ENCODE measurements at regions not wholly inside any gene's neighbourhood (a gene's known extent, or its start where the extent isn't known, plus 50 kb on each side); places are given as distances from the start of the nearest gene placed in this dataset.

- TF ChIP-seq CTCF (IDR thresholded peaks at IDR 0.05; ENCODE audit: insufficient read depth, low read depth, low read length) (no peak), EZH2 (IDR thresholded peaks at IDR 0.05; ENCODE audit: insufficient read depth, low read length) (no peak)
Measured at GRCh38 chr1:90457985-90458384, 259.1 kb downstream of the BARHL2 start.

GRCh38 chr1:90452491-90452890, 264.6 kb downstream of the BARHL2 start:
- Histone ChIP-seq H2AFZ (ENCODE audit: low read depth, low read length) (no peak overlapping the region), H3K36me3 (ENCODE audit: insufficient read depth, low read length) (no peaks in the 10 kb centered on the region), H3K9me3 (ENCODE audit: insufficient read depth, low read depth, low read length) (no peaks in the 10 kb centered on the region), H3K27ac (ENCODE audit: low read depth, low read length) (no peak overlapping the region), H3K4me1 (ENCODE audit: insufficient read depth, low read length) (no peaks in the 10 kb centered on the region), H3K27me3 (ENCODE audit: insufficient read depth, low read length) (no peaks in the 10 kb centered on the region), H3K4me2 (ENCODE audit: low read length) (no peak overlapping the region), H3K79me2 (ENCODE audit: insufficient read depth, low read length) (no peaks in the 10 kb centered on the region), H4K20me1 (ENCODE audit: insufficient read depth, low read length) (no peaks in the 10 kb centered on the region), H3K9ac (ENCODE audit: low read length) (no peak overlapping the region), H3K4me3 (ENCODE audit: insufficient read depth, low read depth, low read length) (no peak overlapping the region)
- TF ChIP-seq CTCF (IDR thresholded peaks at IDR 0.05; ENCODE audit: insufficient read depth, low read depth, low read length) (no peak), EZH2 (IDR thresholded peaks at IDR 0.05; ENCODE audit: insufficient read depth, low read length) (no peak)
- no peaks in the 10 kb centered on the region for H3K4me1 Mint-ChIP-seq (ENCODE audit: low read depth, unreplicated experiment)
- no peaks in the 10 kb centered on the region for H3K9me3 Mint-ChIP-seq (ENCODE audit: unreplicated experiment)
- DNase-seq (ENCODE audit: low read depth), result no peak
- H3K4me3 Mint-ChIP-seq (ENCODE audit: unreplicated experiment), result no peak overlapping the region
- H3K36me3 Mint-ChIP-seq (ENCODE audit: low read depth, unreplicated experiment), result no peaks in the 10 kb centered on the region
- H3K27ac Mint-ChIP-seq (ENCODE audit: unreplicated experiment), result no peak overlapping the region
- no peak for FAIRE-seq
- H3K27me3 Mint-ChIP-seq (ENCODE audit: low read depth, unreplicated experiment), result no peaks in the 10 kb centered on the region

More at GRCh38 chr1:90457985-90458384, 259.1 kb downstream of the BARHL2 start:
- Histone ChIP-seq H3K4me2 (ENCODE audit: low read length) (no peak overlapping the region), H2AFZ (ENCODE audit: low read depth, low read length) (no peak overlapping the region), H3K27ac (ENCODE audit: low read depth, low read length) (no peak overlapping the region), H3K36me3 (ENCODE audit: insufficient read depth, low read length) (no peaks in the 10 kb centered on the region), H3K4me1 (ENCODE audit: insufficient read depth, low read length) (no peaks in the 10 kb centered on the region), H3K9ac (ENCODE audit: low read length) (no peak overlapping the region), H3K27me3 (ENCODE audit: insufficient read depth, low read length) (no peaks in the 10 kb centered on the region), H4K20me1 (ENCODE audit: insufficient read depth, low read length) (no peaks in the 10 kb centered on the region), H3K79me2 (ENCODE audit: insufficient read depth, low read length) (no peaks in the 10 kb centered on the region), H3K4me3 (ENCODE audit: insufficient read depth, low read depth, low read length) (no peak overlapping the region), H3K9me3 (ENCODE audit: insufficient read depth, low read depth, low read length) (no peaks in the 10 kb centered on the region)
- no peak overlapping the region for H3K4me3 Mint-ChIP-seq (ENCODE audit: unreplicated experiment)
- no peak for FAIRE-seq
- no peaks in the 10 kb centered on the region for H3K9me3 Mint-ChIP-seq (ENCODE audit: unreplicated experiment)
- peaks cover 9% of the 10 kb centered on the region for H3K27me3 Mint-ChIP-seq (ENCODE audit: low read depth, unreplicated experiment)
- no peaks in the 10 kb centered on the region for H3K36me3 Mint-ChIP-seq (ENCODE audit: low read depth, unreplicated experiment)
- H3K27ac Mint-ChIP-seq (ENCODE audit: unreplicated experiment), result no peak overlapping the region
- DNase-seq (ENCODE audit: low read depth), result no peak
- no peaks in the 10 kb centered on the region for H3K4me1 Mint-ChIP-seq (ENCODE audit: low read depth, unreplicated experiment)

- Histone ChIP-seq H4K20me1 (ENCODE audit: insufficient read depth, low read length) (no peaks in the 10 kb centered on the region), H3K79me2 (ENCODE audit: insufficient read depth, low read length) (no peaks in the 10 kb centered on the region), H2AFZ (ENCODE audit: low read depth, low read length) (no peak overlapping the region), H3K4me3 (ENCODE audit: insufficient read depth, low read depth, low read length) (no peak overlapping the region), H3K27ac (ENCODE audit: low read depth, low read length) (no peak overlapping the region), H3K4me2 (ENCODE audit: low read length) (no peak overlapping the region), H3K9ac (ENCODE audit: low read length) (no peak overlapping the region), H3K4me1 (ENCODE audit: insufficient read depth, low read length) (no peaks in the 10 kb centered on the region), H3K27me3 (ENCODE audit: insufficient read depth, low read length) (no peaks in the 10 kb centered on the region), H3K9me3 (ENCODE audit: insufficient read depth, low read depth, low read length) (no peaks in the 10 kb centered on the region), H3K36me3 (ENCODE audit: insufficient read depth, low read length) (no peaks in the 10 kb centered on the region)
- no peaks in the 10 kb centered on the region for H3K27me3 Mint-ChIP-seq (ENCODE audit: low read depth, unreplicated experiment)
- H3K27ac Mint-ChIP-seq (ENCODE audit: unreplicated experiment), result no peak overlapping the region
- TF ChIP-seq CTCF (IDR thresholded peaks at IDR 0.05; ENCODE audit: insufficient read depth, low read depth, low read length) (no peak), EZH2 (IDR thresholded peaks at IDR 0.05; ENCODE audit: insufficient read depth, low read length) (no peak)
- no peaks in the 10 kb centered on the region for H3K36me3 Mint-ChIP-seq (ENCODE audit: low read depth, unreplicated experiment)
- no peak for DNase-seq (ENCODE audit: low read depth)
- no peaks in the 10 kb centered on the region for H3K9me3 Mint-ChIP-seq (ENCODE audit: unreplicated experiment)
- no peak overlapping the region for H3K4me3 Mint-ChIP-seq (ENCODE audit: unreplicated experiment)
- no peak for FAIRE-seq
- H3K4me1 Mint-ChIP-seq (ENCODE audit: low read depth, unreplicated experiment), result no peaks in the 10 kb centered on the region
Measured at GRCh38 chr1:90443354-90443753, 273.7 kb downstream of the BARHL2 start.
